GM21526 (cell line): ENCODE measurements at regions not wholly inside any gene's neighbourhood (a gene's known extent, or its start where the extent isn't known, plus 50 kb on each side); places are given as distances from the start of the nearest gene placed in this dataset.
"Not testable (repeated sequence)": the region's sequence is repeated elsewhere in the genome, so short reads cannot be mapped to it uniquely, and the experiment has no call there.

Experiments
- ATAC-seq: cut with Tn5 transposase; IDR thresholded peaks from one replicate; pipeline ENCODE4 v1.9.1; 2021; ENCODE audit warnings: moderate library complexity; ENCODE audit not compliant: unreplicated experiment, low FRiP score

- ATAC-seq: not testable (repeated sequence)
Observed at GRCh38 chr2:146969703-146970102, 875.1 kb upstream of the ACVR2A start.

GRCh38 chr2:146964494-146964893 is 880.3 kb upstream of the ACVR2A start:
- ATAC-seq: no peak

GRCh38 chr2:146954544-146954943 is 890.3 kb upstream of the ACVR2A start:
- no peak for ATAC-seq

GRCh38 chr2:146952696-146953095 is 892.1 kb upstream of the ACVR2A start:
- no peak for ATAC-seq

- ATAC-seq: no peak
Observed at GRCh38 chr2:146950911-146951310, 893.9 kb upstream of the ACVR2A start.

- ATAC-seq: no peak
Observed at GRCh38 chr2:146950361-146950760, 894.5 kb upstream of the ACVR2A start.

- ATAC-seq: no peak
Observed at GRCh38 chr2:146949400-146949799, 895.4 kb upstream of the ACVR2A start.

GRCh38 chr2:146944601-146945000 is 900.2 kb upstream of the ACVR2A start:
- ATAC-seq: no peak

- ATAC-seq: no peak
Observed at GRCh38 chr2:146939991-146940685, 904.7 kb upstream of the ACVR2A start.

GRCh38 chr2:146934921-146935320 is 909.9 kb upstream of the ACVR2A start:
- no peak for ATAC-seq

GRCh38 chr2:146931109-146931508 is 913.7 kb upstream of the ACVR2A start:
- ATAC-seq: no peak

GRCh38 chr2:146927080-146927711 is 917.6 kb upstream of the ACVR2A start:
- ATAC-seq: no peak

GRCh38 chr2:146918280-146918679 is 926.5 kb upstream of the ACVR2A start:
- ATAC-seq: no peak

GRCh38 chr2:146917431-146918042 is 927.3 kb upstream of the ACVR2A start:
- no peak for ATAC-seq

GRCh38 chr2:146916914-146917313 is 927.9 kb upstream of the ACVR2A start:
- no peak for ATAC-seq

- ATAC-seq: no peak
Observed at GRCh38 chr2:146913476-146913875, 931.4 kb upstream of the ACVR2A start.

- no peak for ATAC-seq
Observed at GRCh38 chr2:146912536-146912935, 932.3 kb upstream of the ACVR2A start.

- no peak for ATAC-seq
Observed at GRCh38 chr2:146908776-146909175, 936.1 kb upstream of the ACVR2A start.

GRCh38 chr2:146898083-146898482 is 946.7 kb upstream of the ACVR2A start:
- ATAC-seq: no peak

- ATAC-seq: no peak
Observed at GRCh38 chr2:146894514-146894913, 950.3 kb upstream of the ACVR2A start.

GRCh38 chr2:146893500-146894041 is 951.3 kb upstream of the ACVR2A start:
- no peak for ATAC-seq

GRCh38 chr2:146890491-146890890 is 954.3 kb upstream of the ACVR2A start:
- no peak for ATAC-seq
